Neural cell (in vitro differentiated cells): ENCODE measurements at regions not wholly inside any gene's neighbourhood (a gene's known extent, or its start where the extent isn't known, plus 50 kb on each side); places are given as distances from the start of the nearest gene placed in this dataset.

Experiments
- H2AFZ ChIP-seq: fragments of 200-600, 300-800 bp; sonication (generic), shearing (Covaris generic); 2 replicates; pipeline ENCODE4 v1.6.0; 2014; ENCODE audit warnings: low read depth, mild to moderate bottlenecking, antibody characterized with exemption, low read length, moderate library complexity
- H3F3A ChIP-seq: fragments of 200-600 bp; shearing (Covaris generic); 2 replicates; pipeline ENCODE4 v1.6.1; 2016; ENCODE audit warnings: mild to moderate bottlenecking, moderate library complexity, mixed read lengths, antibody characterized with exemption, low read length; ENCODE audit not compliant: insufficient read depth, poor library complexity, severe bottlenecking
- H3K27ac ChIP-seq: fragments of 200-600, 300-800 bp; sonication (generic), shearing (Covaris generic); 2 replicates; pipeline ENCODE4 v1.5.1; 2014; ENCODE audit warnings: mild to moderate bottlenecking, low read length, moderate library complexity
- H3K27me3 ChIP-seq: fragments of 300-800, 200-600 bp; sonication (generic), shearing (Covaris generic); 2 replicates; pipeline ENCODE4 v1.6.0; 2014; ENCODE audit warnings: mild to moderate bottlenecking, low read depth, low read length, moderate library complexity; ENCODE audit not compliant: insufficient read depth
- H3K36me3 ChIP-seq: fragments of 300-800, 200-600 bp; sonication (generic), shearing (Covaris generic); 2 replicates; pipeline ENCODE4 v1.5.1; 2014; ENCODE audit warnings: mild to moderate bottlenecking, antibody characterized with exemption, low read length, moderate library complexity; ENCODE audit not compliant: insufficient read depth
- H3K4me2 ChIP-seq: fragments of 300-800, 200-600 bp; sonication (generic), shearing (Covaris generic); 2 replicates; pipeline ENCODE4 v1.6.0; 2014; ENCODE audit warnings: mild to moderate bottlenecking, low read length
- H3K4me3 ChIP-seq: fragments of 300-800, 200-600 bp; sonication (generic), shearing (Covaris generic); 2 replicates; pipeline ENCODE4 v1.5.1; 2014; ENCODE audit warnings: mild to moderate bottlenecking, low read length, moderate library complexity
- H3K79me2 ChIP-seq: fragments of 200-600 bp; shearing (Covaris generic); replicated peaks from 2 replicates; pipeline ENCODE4 v1.6.0; 2014; ENCODE audit warnings: mild to moderate bottlenecking, low read length, moderate library complexity; ENCODE audit not compliant: insufficient read depth
- H3K9ac ChIP-seq: fragments of 300-800, 200-600 bp; sonication (generic), shearing (Covaris generic); 2 replicates; pipeline ENCODE4 v1.6.1; 2016; ENCODE audit warnings: mild to moderate bottlenecking, low read length, mixed read lengths
- H3K9me2 ChIP-seq: fragments of 200-600 bp; shearing (Covaris generic); 2 replicates; pipeline ENCODE4 v1.6.1; 2016; ENCODE audit warnings: mild to moderate bottlenecking, low read length, mixed read lengths; ENCODE audit not compliant: insufficient read depth
- H3K9me3 ChIP-seq: fragments of 200-600, 300-800 bp; sonication (generic), shearing (Covaris generic); 2 replicates; pipeline ENCODE4 v1.6.1; 2016; ENCODE audit warnings: mild to moderate bottlenecking, mixed run types, low read length, moderate library complexity, mixed read lengths
- H4K20me1 ChIP-seq: fragments of 200-600 bp; shearing (Covaris generic); 2 replicates; pipeline ENCODE4 v1.6.1; 2016; ENCODE audit warnings: mild to moderate bottlenecking, mixed run types; ENCODE audit not compliant: insufficient read depth
- EP300 ChIP-seq: fragments of 450-650 bp; conservative IDR thresholded peaks from 2 replicates; pipeline ENCODE4 v1.6.1; 2014; ENCODE audit warnings: antibody characterized with exemption, mild to moderate bottlenecking, moderate library complexity; ENCODE audit not compliant: poor library complexity, severe bottlenecking
- MXI1 ChIP-seq: fragments of 450-650 bp; conservative IDR thresholded peaks from 2 replicates; pipeline ENCODE4 v1.6.1; 2014; ENCODE audit warnings: antibody characterized with exemption, mild to moderate bottlenecking; ENCODE audit not compliant: poor library complexity, severe bottlenecking
- POLR2AphosphoS5 ChIP-seq: IDR thresholded peaks from 2 replicates; pipeline ENCODE4 v1.6.1; 2012
- RAD21 ChIP-seq: fragments of 450-650 bp; conservative IDR thresholded peaks from 2 replicates; pipeline ENCODE4 v1.6.1; 2014; ENCODE audit warnings: antibody characterized with exemption, mild to moderate bottlenecking, moderate library complexity
- REST ChIP-seq: IDR thresholded peaks from 2 replicates; pipeline ENCODE4 v1.6.1; 2012; ENCODE audit warnings: borderline replicate concordance
- SMC3 ChIP-seq: fragments of 450-650 bp; conservative IDR thresholded peaks from 2 replicates; pipeline ENCODE4 v1.6.1; 2014; ENCODE audit warnings: antibody characterized with exemption, mild to moderate bottlenecking, moderate library complexity; ENCODE audit not compliant: poor library complexity
- TAF1 ChIP-seq: IDR thresholded peaks from 2 replicates; pipeline ENCODE4 v1.6.1; 2012; ENCODE audit warnings: low read depth

GRCh38 chr3:124158168-124158881, 166.4 kb upstream of the ROPN1 start:
- H3K27ac ChIP-seq, result no peak overlapping the region
- H3K27me3 ChIP-seq, result no peaks in the 10 kb centered on the region
- H3K79me2 ChIP-seq, result peaks cover 15% of the 10 kb centered on the region
- H3K4me2 ChIP-seq, result no peak overlapping the region
- no peak overlapping the region for H2AFZ ChIP-seq
- no peak overlapping the region for H3K4me3 ChIP-seq
- H3F3A ChIP-seq, result no peaks in the 10 kb centered on the region
- no peak overlapping the region for H3K9ac ChIP-seq
- TF ChIP-seq EP300, result no peak
- TF ChIP-seq TAF1, result no peak
- no peak for TF ChIP-seq POLR2AphosphoS5
- TF ChIP-seq REST, result no peak
- TF ChIP-seq SMC3, result no peak
- TF ChIP-seq MXI1, result no peak
- H4K20me1 ChIP-seq, result no peaks in the 10 kb centered on the region
- H3K36me3 ChIP-seq, result no peaks in the 10 kb centered on the region
- no peaks in the 10 kb centered on the region for H3K9me3 ChIP-seq
- no peaks in the 10 kb centered on the region for H3K9me2 ChIP-seq

GRCh38 chr3:124161448-124161847, 169.5 kb upstream of the ROPN1 start:
- Histone ChIP-seq H3K36me3 (no peaks in the 10 kb centered on the region), H4K20me1 (no peaks in the 10 kb centered on the region)
- TF ChIP-seq POLR2AphosphoS5 (no peak), MXI1 (no peak)

GRCh38 chr3:124163689-124164088, 171.8 kb upstream of the ROPN1 start:
- H4K20me1 ChIP-seq, result no peaks in the 10 kb centered on the region
- H3K4me3 ChIP-seq, result no peak overlapping the region
- H3K9me3 ChIP-seq, result no peaks in the 10 kb centered on the region
- no peak overlapping the region for H3K4me2 ChIP-seq
- no peaks in the 10 kb centered on the region for H3K27me3 ChIP-seq
- no peak for TF ChIP-seq RAD21
- no peak for TF ChIP-seq POLR2AphosphoS5
- no peak overlapping the region for H3K9ac ChIP-seq
- H3K79me2 ChIP-seq, result no peaks in the 10 kb centered on the region
- no peak overlapping the region for H2AFZ ChIP-seq
- H3K36me3 ChIP-seq, result no peaks in the 10 kb centered on the region
- no peak overlapping the region for H3K27ac ChIP-seq
- no peaks in the 10 kb centered on the region for H3K9me2 ChIP-seq
- H3F3A ChIP-seq, result no peaks in the 10 kb centered on the region

More at GRCh38 chr3:124161448-124161847, 169.5 kb upstream of the ROPN1 start:
- no peaks in the 10 kb centered on the region for H3F3A ChIP-seq
- no peaks in the 10 kb centered on the region for H3K9me2 ChIP-seq
- H3K9me3 ChIP-seq, result no peaks in the 10 kb centered on the region
- no peak overlapping the region for H3K27ac ChIP-seq
- H3K4me3 ChIP-seq, result no peak overlapping the region
- no peak overlapping the region for H2AFZ ChIP-seq
- peaks cover 2% of the 10 kb centered on the region for H3K79me2 ChIP-seq
- no peak overlapping the region for H3K4me2 ChIP-seq
- H3K9ac ChIP-seq, result no peak overlapping the region
- no peaks in the 10 kb centered on the region for H3K27me3 ChIP-seq
